ENCODE measurements at regions not wholly inside any gene's neighbourhood (a gene's known extent, or its start where the extent isn't known, plus 50 kb on each side); places are given as distances from the start of the nearest gene placed in this dataset.

GRCh38 chr1:244326757-244327156 lies 125.0 kb downstream of the ADSS2 start:
- Mint-ChIP-seq H3K9me3 (peaks cover 6% of the 10 kb centered on the region), H3K27ac (no peak overlapping the region), H3K4me3 (no peak overlapping the region), H3K36me3 (ENCODE audit: low read depth) (peaks cover 4% of the 10 kb centered on the region), H3K4me1 (ENCODE audit: low read depth) (peaks cover 20% of the 10 kb centered on the region), H3K27me3 (no peaks in the 10 kb centered on the region)
- ChIA-PET POLR2A (no interaction called here), CTCF (no interaction called here)
- H3K27ac ChIP-seq (ENCODE audit: low read depth in 1 of 2, low read length in 2 of 2) = no peak overlapping the region
- H3K9me3 ChIP-seq (ENCODE audit: control insufficient read depth in 1 of 2, insufficient read depth in 1 of 2, low read length in 2 of 2) = peaks cover 5 to 11% of the 10 kb centered on the region in 2 experiments
- ATAC-seq (ENCODE audit: poor library complexity) (no peak), DNase-seq (no peak)
- TF ChIP-seq, protein P1, sequence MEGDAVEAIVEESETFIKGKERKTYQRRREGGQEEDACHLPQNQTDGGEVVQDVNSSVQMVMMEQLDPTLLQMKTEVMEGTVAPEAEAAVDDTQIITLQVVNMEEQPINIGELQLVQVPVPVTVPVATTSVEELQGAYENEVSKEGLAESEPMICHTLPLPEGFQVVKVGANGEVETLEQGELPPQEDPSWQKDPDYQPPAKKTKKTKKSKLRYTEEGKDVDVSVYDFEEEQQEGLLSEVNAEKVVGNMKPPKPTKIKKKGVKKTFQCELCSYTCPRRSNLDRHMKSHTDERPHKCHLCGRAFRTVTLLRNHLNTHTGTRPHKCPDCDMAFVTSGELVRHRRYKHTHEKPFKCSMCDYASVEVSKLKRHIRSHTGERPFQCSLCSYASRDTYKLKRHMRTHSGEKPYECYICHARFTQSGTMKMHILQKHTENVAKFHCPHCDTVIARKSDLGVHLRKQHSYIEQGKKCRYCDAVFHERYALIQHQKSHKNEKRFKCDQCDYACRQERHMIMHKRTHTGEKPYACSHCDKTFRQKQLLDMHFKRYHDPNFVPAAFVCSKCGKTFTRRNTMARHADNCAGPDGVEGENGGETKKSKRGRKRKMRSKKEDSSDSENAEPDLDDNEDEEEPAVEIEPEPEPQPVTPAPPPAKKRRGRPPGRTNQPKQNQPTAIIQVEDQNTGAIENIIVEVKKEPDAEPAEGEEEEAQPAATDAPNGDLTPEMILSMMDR (IDR thresholded peaks at IDR 0.05) = no peak
- intact Hi-C loops (cut with DNase I, micrococcal nuclease) = loop anchor here in 1 of 2 experiments (5.0 kb wide), 1 partner anchor 126 kb away; the partner anchor contains the start of gene ADSS2
- H3K27me3 ChIP-seq (ENCODE audit: control insufficient read depth in 1 of 2, insufficient read depth in 2 of 2, low read length in 2 of 2) = no peaks in the 10 kb centered on the region
- no peak overlapping the region for H3K4me3 ChIP-seq (ENCODE audit: low read length)
- H3K36me3 ChIP-seq (ENCODE audit: insufficient read depth, low read length) = no peaks in the 10 kb centered on the region
- peaks cover 23% of the 10 kb centered on the region for H3K4me1 ChIP-seq (ENCODE audit: insufficient read depth, low read length)

DNA sequence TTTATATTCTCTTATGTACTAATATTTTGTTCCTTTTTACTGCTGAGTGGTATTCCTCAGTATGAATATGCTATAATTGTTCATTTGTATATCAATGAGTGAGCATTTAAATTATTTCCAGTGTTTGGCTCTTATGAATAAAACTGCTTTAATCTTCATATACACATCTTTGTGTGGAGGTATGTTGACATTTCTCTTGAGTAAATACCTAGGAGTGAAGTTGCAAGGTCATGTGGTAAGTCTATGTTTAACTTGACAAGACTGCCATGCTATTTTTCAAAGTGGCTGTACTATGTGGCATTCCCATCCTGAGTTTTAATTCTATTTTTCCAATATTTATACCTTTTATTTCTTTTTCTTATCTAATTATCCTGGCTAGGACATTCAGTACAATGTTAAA lies 124.2 kb downstream of the ADSS2 start:
- no peak for ATAC-seq (ENCODE audit: poor library complexity)
- Mint-ChIP-seq H3K9me3 (peaks cover 6% of the 10 kb centered on the region), H3K27ac (no peak overlapping the region), H3K27me3 (no peaks in the 10 kb centered on the region), H3K36me3 (ENCODE audit: low read depth) (peaks cover 3% of the 10 kb centered on the region), H3K4me1 (ENCODE audit: low read depth) (peaks cover 18% of the 10 kb centered on the region), H3K4me3 (no peak overlapping the region)
- peaks cover 5 to 11% of the 10 kb centered on the region in 2 experiments for H3K9me3 ChIP-seq (ENCODE audit: control insufficient read depth in 1 of 2, insufficient read depth in 1 of 2, low read length in 2 of 2)
- H3K4me1 ChIP-seq (ENCODE audit: insufficient read depth, low read length) = peaks cover 17% of the 10 kb centered on the region
- intact Hi-C loops (cut with DNase I, micrococcal nuclease) = loop anchor here in 1 of 2 experiments (5.0 kb wide), 1 partner anchor 125 kb away; the partner anchor contains the start of gene ADSS2
- CTCF ChIA-PET = no interaction called here
- no peaks in the 10 kb centered on the region for H3K27me3 ChIP-seq (ENCODE audit: control insufficient read depth in 1 of 2, insufficient read depth in 2 of 2, low read length in 2 of 2)
- TF ChIP-seq, protein P1 (IDR thresholded peaks at IDR 0.05) = no peak
- H3K4me3 ChIP-seq (ENCODE audit: low read length) = no peak overlapping the region
- H3K27ac ChIP-seq (ENCODE audit: low read depth in 1 of 2, low read length in 2 of 2) = no peak overlapping the region
- H3K36me3 ChIP-seq (ENCODE audit: insufficient read depth, low read length) = no peaks in the 10 kb centered on the region
- no peak for DNase-seq
- POLR2A ChIA-PET = no interaction called here

DNA sequence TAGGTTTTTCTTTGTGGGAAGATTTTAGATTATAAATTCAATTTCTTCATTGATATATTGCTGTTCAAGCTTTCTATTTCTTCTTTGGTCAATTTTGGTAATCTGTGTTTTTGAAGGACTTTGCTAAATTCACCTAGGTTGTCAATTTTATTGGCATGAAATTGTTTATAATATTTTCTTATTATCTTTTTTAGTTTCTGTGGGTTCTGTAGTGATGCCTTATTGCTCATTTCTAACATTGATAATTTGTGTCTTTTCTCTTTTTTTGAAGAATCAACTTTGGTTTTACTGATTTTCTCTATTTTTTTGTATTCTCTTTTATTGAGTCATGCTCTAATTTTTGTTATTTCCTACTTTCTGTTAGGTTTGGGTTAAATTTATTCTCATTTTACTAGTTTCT lies 123.2 kb downstream of the ADSS2 start:
- no peak overlapping the region for H3K27ac ChIP-seq (ENCODE audit: low read depth in 1 of 2, low read length in 2 of 2)
- CTCF ChIA-PET = no interaction called here
- no peak overlapping the region for H3K27ac Mint-ChIP-seq
- H3K27me3 ChIP-seq (ENCODE audit: control insufficient read depth in 1 of 2, insufficient read depth in 2 of 2, low read length in 2 of 2) = no peaks in the 10 kb centered on the region
- POLR2A ChIA-PET = no interaction called here
- no peak overlapping the region for H3K4me3 ChIP-seq (ENCODE audit: low read length)
- DNase-seq (no peak), ATAC-seq (ENCODE audit: poor library complexity) (no peak)
- TF ChIP-seq, protein P1 (IDR thresholded peaks at IDR 0.05) = no peak
- peaks cover 6% of the 10 kb centered on the region for H3K27me3 Mint-ChIP-seq
- no peak overlapping the region for H3K4me3 Mint-ChIP-seq
- no peaks in the 10 kb centered on the region for H3K36me3 ChIP-seq (ENCODE audit: insufficient read depth, low read length)
- intact Hi-C loops (cut with DNase I, micrococcal nuclease) = loop anchor here in 1 of 2 experiments (5.0 kb wide), 1 partner anchor 124 kb away; the partner anchor contains the start of gene ADSS2
- H3K9me3 ChIP-seq (ENCODE audit: control insufficient read depth in 1 of 2, insufficient read depth in 1 of 2, low read length in 2 of 2) = peaks cover 5 to 11% of the 10 kb centered on the region in 2 experiments
- H3K4me1 ChIP-seq (ENCODE audit: insufficient read depth, low read length) = peaks cover 14% of the 10 kb centered on the region
- H3K4me1 Mint-ChIP-seq (ENCODE audit: low read depth) = peaks cover 14% of the 10 kb centered on the region
- no peaks in the 10 kb centered on the region for H3K36me3 Mint-ChIP-seq (ENCODE audit: low read depth)
- peaks cover 6% of the 10 kb centered on the region for H3K9me3 Mint-ChIP-seq

Data from CD4-positive, alpha-beta T cell (primary cell).